ENCODE measurements at regions not wholly inside any gene's neighbourhood (a gene's known extent, or its start where the extent isn't known, plus 50 kb on each side); places are given as distances from the start of the nearest gene placed in this dataset.

DNA sequence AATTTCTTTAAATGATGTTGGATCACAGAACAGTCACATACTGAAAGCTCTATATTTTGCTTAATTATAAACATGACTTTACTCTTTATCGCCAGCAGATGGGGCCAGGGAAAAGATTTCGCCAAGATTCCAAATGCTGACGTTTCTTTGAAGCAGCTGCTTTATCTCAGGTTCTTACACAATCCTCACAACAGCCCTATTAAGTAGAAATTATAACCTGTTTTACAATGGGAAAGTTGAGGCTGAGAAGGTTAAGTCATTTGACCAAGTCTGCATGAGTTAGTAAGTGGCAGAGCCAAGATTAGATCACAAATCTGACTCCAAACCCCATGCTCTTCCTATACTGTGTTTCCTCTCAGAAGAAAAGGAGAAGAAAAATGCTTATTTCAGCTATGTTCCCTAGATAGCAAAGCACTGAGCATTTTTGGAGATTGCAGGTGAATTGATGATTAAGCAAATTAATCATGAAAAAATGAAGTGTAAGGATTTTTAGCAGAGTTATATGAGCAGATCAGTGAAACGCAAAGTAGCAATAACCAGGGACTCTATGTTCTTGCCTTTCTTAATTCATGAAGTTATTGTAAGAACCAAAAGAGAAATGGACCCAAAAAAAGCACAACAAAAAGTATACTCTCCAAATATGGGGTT is 79.0 kb downstream of the AASDHPPT start:
- Histone ChIP-seq H3K4me2 (ENCODE audit: insufficient read depth, insufficient read length, low read length) (no peak overlapping the region), H2BK15ac (ENCODE audit: low read depth, low read length) (no peak overlapping the region), H4K20me1 (ENCODE audit: control insufficient read depth, insufficient read depth, insufficient read length) (no peaks in the 10 kb centered on the region), H2BK12ac (ENCODE audit: insufficient read length, low read depth, low read length) (no peak overlapping the region), H3K9me3 (ENCODE audit: control insufficient read depth, low read depth, low read length) (no peaks in the 10 kb centered on the region), H3K18ac (ENCODE audit: insufficient read length, low read depth, low read length) (no peak overlapping the region), H3K4ac (ENCODE audit: low read depth, low read length) (no peak overlapping the region), H3K27me3 (ENCODE audit: insufficient read depth, low read length) (no peaks in the 10 kb centered on the region), H3K23ac (ENCODE audit: insufficient read length, low read depth, low read length) (no peak overlapping the region), H3K79me1 (ENCODE audit: insufficient read depth, low read depth, low read length, poor library complexity, severe bottlenecking) (no peaks in the 10 kb centered on the region), H3K14ac (ENCODE audit: insufficient read depth, low read length) (no peak overlapping the region), H2AFZ (ENCODE audit: low read length) (no peak overlapping the region), H4K5ac (ENCODE audit: insufficient read length, low read depth, low read length) (no peak overlapping the region), H2BK120ac (ENCODE audit: low read depth, low read length, poor library complexity, severe bottlenecking) (no peak overlapping the region), H4K91ac (ENCODE audit: insufficient read length, low read depth, low read length) (no peak overlapping the region), H2BK5ac (ENCODE audit: insufficient read length, low read length) (no peak overlapping the region), H3K79me2 (ENCODE audit: insufficient read depth, low read length) (no peaks in the 10 kb centered on the region), H2BK20ac (ENCODE audit: low read depth, low read length, poor library complexity, severe bottlenecking) (no peak overlapping the region), H3K23me2 (ENCODE audit: insufficient read length, low read depth, low read length, poor library complexity, severe bottlenecking) (no peaks in the 10 kb centered on the region), H2AK5ac (ENCODE audit: insufficient read length, low read length) (no peak overlapping the region), H3K27ac (ENCODE audit: insufficient read length, low read depth, low read length) (no peak overlapping the region), H4K8ac (replicated peaks; ENCODE audit: insufficient read length, low read depth, low read length) (no peak overlapping the region), H3K56ac (ENCODE audit: insufficient read length, low read depth, low read length) (no peak overlapping the region), H3K9ac (ENCODE audit: extremely low read depth, insufficient read length, low read length) (no peak overlapping the region), H3K4me1 (ENCODE audit: insufficient read depth, low read length) (no peaks in the 10 kb centered on the region), H3T11ph (ENCODE audit: low read length) (no peak overlapping the region)
- Mint-ChIP-seq H3K27ac (no peak overlapping the region), H3K4me1 (peaks cover 7 to 11% of the 10 kb centered on the region in 2 experiments; a peak in 3 of 4 replicates), H3K27me3 (ENCODE audit: low read depth) (no peaks in the 10 kb centered on the region), H3K9me3 (peaks cover under 1 to 3% of the 10 kb centered on the region in 2 experiments; a peak in 3 of 5 replicates), H3K4me3 (no peak overlapping the region), H3K36me3 (ENCODE audit: insufficient read depth in 1 of 3, low read depth in 3 of 3) (peaks cover 2 to 5% (median 2%) of the 10 kb centered on the region in 3 experiments; a peak in 4 of 7 replicates)
- no peak for DNase-seq
- TF ChIP-seq, protein P1, sequence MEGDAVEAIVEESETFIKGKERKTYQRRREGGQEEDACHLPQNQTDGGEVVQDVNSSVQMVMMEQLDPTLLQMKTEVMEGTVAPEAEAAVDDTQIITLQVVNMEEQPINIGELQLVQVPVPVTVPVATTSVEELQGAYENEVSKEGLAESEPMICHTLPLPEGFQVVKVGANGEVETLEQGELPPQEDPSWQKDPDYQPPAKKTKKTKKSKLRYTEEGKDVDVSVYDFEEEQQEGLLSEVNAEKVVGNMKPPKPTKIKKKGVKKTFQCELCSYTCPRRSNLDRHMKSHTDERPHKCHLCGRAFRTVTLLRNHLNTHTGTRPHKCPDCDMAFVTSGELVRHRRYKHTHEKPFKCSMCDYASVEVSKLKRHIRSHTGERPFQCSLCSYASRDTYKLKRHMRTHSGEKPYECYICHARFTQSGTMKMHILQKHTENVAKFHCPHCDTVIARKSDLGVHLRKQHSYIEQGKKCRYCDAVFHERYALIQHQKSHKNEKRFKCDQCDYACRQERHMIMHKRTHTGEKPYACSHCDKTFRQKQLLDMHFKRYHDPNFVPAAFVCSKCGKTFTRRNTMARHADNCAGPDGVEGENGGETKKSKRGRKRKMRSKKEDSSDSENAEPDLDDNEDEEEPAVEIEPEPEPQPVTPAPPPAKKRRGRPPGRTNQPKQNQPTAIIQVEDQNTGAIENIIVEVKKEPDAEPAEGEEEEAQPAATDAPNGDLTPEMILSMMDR (conservative IDR thresholded peaks at IDR 0.05): peak; percentile 65
- no CpG with 5 or more reads among the region's 4 CpGs for WGBS (ENCODE audit: extremely low coverage, insufficient read length, low lambda C conversion rate)

Data from H9 (cell line).